Ishikawa (cell line): ENCODE measurements at regions not wholly inside any gene's neighbourhood (a gene's known extent, or its start where the extent isn't known, plus 50 kb on each side); places are given as distances from the start of the nearest gene placed in this dataset.

Experiments
- EGR1 ChIP-seq: IDR thresholded peaks from 2 replicates; pipeline ENCODE4 v1.6.1; 2012
- NFIC ChIP-seq: IDR thresholded peaks from 2 replicates; pipeline ENCODE4 v1.6.1; 2012
- USF1 ChIP-seq: IDR thresholded peaks from 2 replicates; pipeline ENCODE4 v1.6.1; 2012

GRCh38 chr13:39266426-39266825, 228.2 kb downstream of the NHLRC3 start:
- no peak for TF ChIP-seq EGR1
- no peak for TF ChIP-seq NFIC
- TF ChIP-seq USF1: no peak
